HCT116 (cell line): ENCODE measurements at regions not wholly inside any gene's neighbourhood (a gene's known extent, or its start where the extent isn't known, plus 50 kb on each side); places are given as distances from the start of the nearest gene placed in this dataset.

Source experiments
- ATAC-seq: fragments of 200-7000 bp; cut with Tn5 transposase; 2 replicates; pipeline ENCODE4 v1.9.1; 2020; ENCODE audit warnings: mild to moderate bottlenecking, moderate library complexity
- BruUV-seq: library from RNA; stranded (reverse); fragments of 400-500 nt; replicated peaks from 2 replicates; lab custom pipeline; 2021; lab: Mats Ljungman, UMichigan
- CTCF ChIA-PET: fragments of 300-600 bp; sonication (Branson Sonifier 250); formaldehyde crosslinking; loops from one replicate; lab custom pipeline; 2021; ENCODE audit warnings: antibody characterized with exemption; lab: Charles Lee
- POLR2A ChIA-PET: fragments of 300-600, 350-600 bp; sonication (Branson Sonifier 250); formaldehyde crosslinking; loops from one replicate; lab custom pipeline; 2021; ENCODE audit warnings: antibody characterized with exemption; lab: Charles Lee
- RAD21 ChIA-PET, 2 experiments: fragments of 300-600 bp; sonication (Branson Sonifier 250); formaldehyde crosslinking; loops; one replicate each; lab custom pipeline; 2023; ENCODE audit warnings: low total read pairs in 2 of 2; ENCODE audit not compliant: uncharacterized antibody in 2 of 2, unreplicated experiment in 2 of 2, low non-redundant PET in 1 of 2; lab: Charles Lee
- DNase-seq: peaks from one replicate; pipeline ENCODE4 v3.0.0-alpha.2; 2010; ENCODE audit warnings: low read depth, low spot score
- H2AFZ ChIP-seq: fragments of 200-600 bp; shearing (Covaris generic), sonication (generic); 2 replicates; pipeline ENCODE4 v1.6.1; 2017; ENCODE audit warnings: low read depth, mixed run types, mixed read lengths, antibody characterized with exemption, low read length; ENCODE audit not compliant: poor library complexity, severe bottlenecking
- H3K27ac ChIP-seq: 2 replicates; pipeline ENCODE4 v1.5.1; 2012; ENCODE audit warnings: low read depth, low read length
- H3K27me3 ChIP-seq: fragments of 200-600 bp; sonication (generic); 2 replicates; pipeline ENCODE4 v1.6.1; 2016; ENCODE audit warnings: mixed run types, low read length, mixed read lengths; ENCODE audit not compliant: insufficient read depth
- H3K36me3 ChIP-seq, 2 experiments: fragments of 200-500 bp in 1 of 2; fragments of 200-600 bp in 1 of 2; sonication (Bioruptor generic) in 1 of 2; sonication (generic) in 1 of 2; 2 replicates each; pipeline versions ENCODE4 v1.5.1 to v1.6.1; 2014 to 2016; ENCODE audit warnings: low read length in 2 of 2, inconsistent platforms in 1 of 2, mixed read lengths in 1 of 2, mixed run types in 1 of 2; ENCODE audit not compliant: insufficient read depth in 2 of 2, control insufficient read depth in 1 of 2
- H3K4me1 ChIP-seq, 2 experiments: fragments of 200-600 bp in 1 of 2; sonication (generic) in 1 of 2; 2 replicates each; pipeline versions ENCODE4 v1.5.1 to v1.6.1; 2012 to 2017; ENCODE audit warnings: low read length in 2 of 2, inconsistent platforms in 1 of 2, mild to moderate bottlenecking in 1 of 2, mixed read lengths in 1 of 2, mixed run types in 1 of 2, moderate library complexity in 1 of 2; ENCODE audit not compliant: insufficient read depth in 2 of 2, control insufficient read depth in 1 of 2
- H3K4me2 ChIP-seq: fragments of 200-600 bp; sonication (generic); 2 replicates; pipeline ENCODE4 v1.6.1; 2017; ENCODE audit warnings: mixed run types, low read length, mixed read lengths
- H3K4me3 ChIP-seq, 2 experiments: fragments of 200-600 bp in 1 of 2; sonication (generic) in 1 of 2; replicated peaks in 1 of 2; 2 replicates each; pipeline ENCODE4 v1.5.1; 2011 to 2016; ENCODE audit warnings: low read length in 2 of 2, control low read depth in 1 of 2, low read depth in 1 of 2, mild to moderate bottlenecking in 1 of 2, mixed read lengths in 1 of 2, mixed run types in 1 of 2
- H3K79me2 ChIP-seq: fragments of 200-600 bp; sonication (generic); 2 replicates; pipeline ENCODE4 v1.6.1; 2017; ENCODE audit warnings: mild to moderate bottlenecking, mixed run types, low read length, moderate library complexity, mixed read lengths; ENCODE audit not compliant: insufficient read depth
- H3K9ac ChIP-seq: fragments of 200-600 bp; sonication (generic); 2 replicates; pipeline ENCODE4 v1.6.1; 2016; ENCODE audit warnings: low read length, mixed read lengths
- H3K9me2 ChIP-seq: fragments of 200-600 bp; sonication (generic), shearing (Covaris generic); 2 replicates; pipeline ENCODE4 v1.6.1; 2017; ENCODE audit warnings: mixed run types, mild to moderate bottlenecking, moderate library complexity; ENCODE audit not compliant: insufficient read depth
- H3K9me3 ChIP-seq, 2 experiments: fragments of 200-500 bp in 1 of 2; fragments of 200-600 bp in 1 of 2; sonication (Bioruptor generic) in 1 of 2; sonication (generic) in 1 of 2; 2 replicates each; pipeline ENCODE4 v1.6.1; 2014 to 2017; ENCODE audit warnings: low read length in 2 of 2, mixed read lengths in 2 of 2, inconsistent platforms in 1 of 2, low read depth in 1 of 2, mild to moderate bottlenecking in 1 of 2, mixed run types in 1 of 2, moderate library complexity in 1 of 2; ENCODE audit not compliant: control insufficient read depth in 1 of 2, insufficient read depth in 1 of 2
- H4K20me1 ChIP-seq: fragments of 200-600 bp; sonication (generic), shearing (Covaris generic); 2 replicates; pipeline ENCODE4 v1.6.1; 2017; ENCODE audit warnings: mixed run types, mild to moderate bottlenecking, moderate library complexity; ENCODE audit not compliant: insufficient read depth
- ATF3 ChIP-seq: IDR thresholded peaks from 2 replicates; pipeline ENCODE4 v1.6.1; 2012
- CBX3 ChIP-seq: IDR thresholded peaks from 2 replicates; pipeline ENCODE4 v1.6.1; 2012; ENCODE audit warnings: low read depth
- CEBPB ChIP-seq: IDR thresholded peaks from 2 replicates; pipeline ENCODE4 v1.6.1; 2012; ENCODE audit warnings: low read depth
- EGR1 ChIP-seq: IDR thresholded peaks from 2 replicates; pipeline ENCODE4 v1.6.1; 2012; ENCODE audit warnings: low read depth
- ELF1 ChIP-seq: IDR thresholded peaks from 2 replicates; pipeline ENCODE4 v1.6.1; 2012; ENCODE audit warnings: low read depth, borderline replicate concordance
- MAX ChIP-seq: IDR thresholded peaks from 2 replicates; pipeline ENCODE4 v1.6.1; 2012
- POLR2A ChIP-seq: IDR thresholded peaks from 2 replicates; pipeline ENCODE4 v1.7.0; 2011; ENCODE audit warnings: borderline replicate concordance; ENCODE audit not compliant: insufficient read depth, insufficient read length; ENCODE audit errors: extremely low read depth
- POLR2AphosphoS5 ChIP-seq: IDR thresholded peaks from 2 replicates; pipeline ENCODE4 v1.6.1; 2011; ENCODE audit warnings: mild to moderate bottlenecking, low read depth, low read length, moderate library complexity
- RAD21 ChIP-seq: IDR thresholded peaks from 2 replicates; pipeline ENCODE4 v1.6.1; 2012; ENCODE audit warnings: low read depth, mild to moderate bottlenecking
- SP1 ChIP-seq: IDR thresholded peaks from 2 replicates; pipeline ENCODE4 v1.6.1; 2012; ENCODE audit warnings: low read depth
- SRF ChIP-seq: IDR thresholded peaks from 2 replicates; pipeline ENCODE4 v1.6.1; 2012; ENCODE audit warnings: low read depth
- TCF7L2 ChIP-seq: IDR thresholded peaks from 2 replicates; pipeline ENCODE4 v1.7.0; 2011; ENCODE audit warnings: borderline replicate concordance, inconsistent platforms; ENCODE audit not compliant: insufficient read depth, insufficient read length; ENCODE audit errors: extremely low read depth
- YY1 ChIP-seq: IDR thresholded peaks from 2 replicates; pipeline ENCODE4 v1.6.1; 2011; ENCODE audit warnings: low read length, low read depth, moderate library complexity, mild to moderate bottlenecking; ENCODE audit not compliant: insufficient replicate concordance; ENCODE audit errors: extremely low read depth
- ZBTB33 ChIP-seq: IDR thresholded peaks from 2 replicates; pipeline ENCODE4 v1.6.1; 2011; ENCODE audit warnings: mild to moderate bottlenecking, low read length, moderate library complexity; ENCODE audit not compliant: insufficient replicate concordance; ENCODE audit errors: extremely low read depth
- ZFX ChIP-seq: fragments of 450-650 bp; IDR thresholded peaks from 2 replicates; pipeline ENCODE4 v1.6.1; 2017
- intact Hi-C: fragments of 100-400 bp; cut with micrococcal nuclease; formaldehyde crosslinking; loops from 2 replicates; pipeline ENCODE4 v1.10.0; 2022

GRCh38 chr3:43862992-43863805 lies 172.5 kb downstream of the ABHD5 start:
- DNase-seq (no peak), ATAC-seq (no peak)
- RAD21 ChIA-PET: no interaction called here
- no peak overlapping the region for H3K27ac ChIP-seq
- H4K20me1 ChIP-seq: no peaks in the 10 kb centered on the region
- CTCF ChIA-PET: no interaction called here
- intact Hi-C loops: no loop called here
- POLR2A ChIA-PET: no interaction called here
- H3K9me3 ChIP-seq: no peaks in the 10 kb centered on the region
- TF ChIP-seq ZFX: no peak
- no peaks in the 10 kb centered on the region for H3K36me3 ChIP-seq
- no peaks in the 10 kb centered on the region for H3K79me2 ChIP-seq
- H2AFZ ChIP-seq: no peak overlapping the region
- H3K4me1 ChIP-seq: no peaks in the 10 kb centered on the region
- no peak overlapping the region for H3K9ac ChIP-seq
- no peaks in the 10 kb centered on the region for H3K9me2 ChIP-seq
- H3K4me2 ChIP-seq: no peak overlapping the region
- H3K27me3 ChIP-seq: peaks cover 11% of the 10 kb centered on the region; the same call in 1 of the 2 replicates
- BruUV-seq: no TSS peak
- H3K4me3 ChIP-seq: no peak overlapping the region

DNA sequence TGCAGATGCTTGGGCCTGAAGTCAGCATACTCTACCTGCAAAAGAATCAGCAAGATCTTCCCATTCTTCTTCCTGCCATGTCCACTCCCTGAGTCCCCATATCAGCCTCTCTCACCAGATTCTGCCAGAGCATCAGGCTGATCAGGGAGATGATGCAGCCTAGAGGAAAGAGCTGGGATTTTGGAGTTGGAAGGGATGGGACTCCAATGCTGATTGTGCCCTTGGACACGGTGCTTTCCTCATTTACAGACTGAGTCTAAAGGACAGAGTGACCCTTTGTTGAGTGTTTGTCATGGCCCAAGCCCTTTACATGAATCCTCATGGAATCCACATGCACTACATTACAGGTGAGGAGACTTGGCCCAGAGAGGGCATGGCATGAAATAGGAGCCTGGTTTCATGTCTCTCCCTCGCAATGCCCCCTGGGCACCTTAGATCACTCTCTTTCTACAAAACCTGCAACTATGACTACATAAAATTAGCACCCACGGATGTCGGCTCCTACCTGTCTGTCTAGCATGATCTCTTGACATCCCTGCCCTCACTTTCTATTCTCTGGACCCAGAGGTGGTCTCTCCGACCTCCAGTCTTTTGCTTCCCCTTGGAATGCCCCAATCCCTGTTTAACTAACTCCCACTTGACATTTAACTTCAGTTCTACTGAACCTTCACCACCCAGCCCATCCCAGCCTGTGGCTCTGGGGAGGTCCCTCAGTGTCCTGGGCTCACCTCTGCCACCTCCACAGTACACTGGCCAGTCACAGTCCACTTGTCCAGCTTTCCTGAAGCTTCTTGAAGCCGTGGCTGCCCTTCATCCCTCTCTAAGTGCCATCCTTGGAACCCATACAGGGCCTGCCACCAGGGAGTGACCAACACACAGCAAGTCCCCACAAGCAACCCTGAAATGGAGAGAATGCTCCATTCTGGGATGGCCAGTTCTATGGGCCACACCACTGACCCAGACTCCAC lies 173.5 kb downstream of the ABHD5 start:
- Histone ChIP-seq H3K27me3 (peaks cover under 1% of the 10 kb centered on the region; the same call in 1 of the 2 replicates), H3K27ac (no peak overlapping the region), H3K4me1 (peaks cover 0 to under 1% of the 10 kb centered on the region in 2 experiments; a peak in 1 of 4 replicates), H3K9ac (no peak overlapping the region), H3K9me2 (no peaks in the 10 kb centered on the region)
- DNase-seq: no peak
- CTCF ChIA-PET: interaction anchor here (1.2 kb wide), 1 partner anchor 15 kb away, joined by 3 read pairs; no protein-coding TSS in a partner anchor
- TF ChIP-seq POLR2A (no peak), YY1 (no peak), EGR1 (no peak), ELF1 (no peak), TCF7L2 (no peak), SP1 (no peak), ATF3 (no peak), MAX (no peak), SRF (no peak), CBX3 (no peak), ZBTB33 (no peak), POLR2AphosphoS5 (no peak), CEBPB (no peak), RAD21 (no peak)
- TF ChIP-seq, all 23 proteins: peak for 0
- no peak overlapping the region for H3K4me3 ChIP-seq
- H2AFZ ChIP-seq: no peak overlapping the region
- BruUV-seq: no TSS peak
- no peak overlapping the region for H3K4me2 ChIP-seq
- no peak for ATAC-seq
- H4K20me1 ChIP-seq: no peaks in the 10 kb centered on the region
- H3K79me2 ChIP-seq: no peaks in the 10 kb centered on the region
- RAD21 ChIA-PET: no interaction called here
- no peaks in the 10 kb centered on the region for H3K9me3 ChIP-seq
- POLR2A ChIA-PET: no interaction called here
- H3K36me3 ChIP-seq: no peaks in the 10 kb centered on the region
- intact Hi-C loops: no loop called here
